IMR-90 (cell line): ENCODE measurements at regions not wholly inside any gene's neighbourhood (a gene's known extent, or its start where the extent isn't known, plus 50 kb on each side); places are given as distances from the start of the nearest gene placed in this dataset.

ENCODE experiments used
- ATAC-seq: fragments of 200-7000 bp; cut with Tn5 transposase; 2 replicates; pipeline ENCODE4 v1.9.1; 2020; ENCODE audit warnings: low read depth, mild to moderate bottlenecking, moderate library complexity
- BruUV-seq: library from RNA; stranded (reverse); fragments of 400-500 nt; replicated peaks from 2 replicates; lab custom pipeline; 2021; lab: Mats Ljungman, UMichigan
- CTCF ChIA-PET: fragments of 300-600 bp; formaldehyde crosslinking; extraction: SDS; loops from one replicate; lab custom pipeline; 2021; ENCODE audit warnings: antibody characterized with exemption; lab: Yijun Ruan, JAX
- POLR2A ChIA-PET: fragments of 300-600 bp; sonication (Branson Sonifier 250); formaldehyde crosslinking; loops from one replicate; lab custom pipeline; 2022; ENCODE audit warnings: antibody characterized with exemption; ENCODE audit not compliant: unreplicated experiment; lab: Charles Lee
- DNase-seq: peaks from one replicate; pipeline ENCODE4 v3.0.0; 2013
- H2AFZ ChIP-seq: replicated peaks from 2 replicates; pipeline ENCODE3; 2013; ENCODE audit warnings: low read length, mild to moderate bottlenecking; ENCODE audit not compliant: poor library complexity
- H2AK5ac ChIP-seq: 2 replicates; pipeline ENCODE4 v1.6.1; 2013; ENCODE audit warnings: low read depth, low read length, inconsistent platforms
- H2AK9ac ChIP-seq: replicated peaks from 2 replicates; pipeline ENCODE3; 2013; ENCODE audit warnings: mild to moderate bottlenecking, low read depth, low read length, moderate library complexity; ENCODE audit not compliant: poor library complexity
- H2BK120ac ChIP-seq: 2 replicates; pipeline ENCODE4 v1.6.1; 2013; ENCODE audit warnings: low read depth, low read length, inconsistent platforms
- H2BK15ac ChIP-seq: 3 replicates; pipeline ENCODE4 v1.6.1; 2013; ENCODE audit warnings: low read depth, low read length, inconsistent platforms
- H2BK20ac ChIP-seq: 2 replicates; pipeline ENCODE4 v1.6.1; 2013; ENCODE audit warnings: low read depth, mild to moderate bottlenecking, inconsistent platforms, low read length, moderate library complexity
- H2BK5ac ChIP-seq: 2 replicates; pipeline ENCODE4 v1.6.1; 2013; ENCODE audit warnings: mild to moderate bottlenecking, low read depth, low read length, inconsistent platforms; ENCODE audit not compliant: poor library complexity, severe bottlenecking
- H3K14ac ChIP-seq: replicated peaks from 2 replicates; pipeline ENCODE4 v1.6.1; 2013; ENCODE audit warnings: low read depth, low read length, inconsistent platforms
- H3K18ac ChIP-seq: 2 replicates; pipeline ENCODE4 v1.6.1; 2013; ENCODE audit warnings: low read depth, low read length, control low read depth
- H3K23ac ChIP-seq: 2 replicates; pipeline ENCODE4 v1.6.1; 2013; ENCODE audit warnings: low read depth, low read length, inconsistent platforms
- H3K27ac ChIP-seq: 2 replicates; pipeline ENCODE4 v1.5.1; 2013; ENCODE audit warnings: mild to moderate bottlenecking, control low read depth, low read length; ENCODE audit not compliant: insufficient read depth
- H3K27me3 ChIP-seq: 2 replicates; pipeline ENCODE4 v1.6.1; 2013; ENCODE audit warnings: low read length; ENCODE audit not compliant: control insufficient read depth, insufficient read depth
- H3K36me3 ChIP-seq: 2 replicates; pipeline ENCODE4 v1.6.1; 2013; ENCODE audit warnings: low read length, mixed read lengths; ENCODE audit not compliant: control insufficient read depth, insufficient read depth
- H3K4ac ChIP-seq: 2 replicates; pipeline ENCODE4 v1.6.1; 2013; ENCODE audit warnings: low read depth, low read length, inconsistent platforms
- H3K4me1 ChIP-seq: 2 replicates; pipeline ENCODE4 v1.6.1; 2013; ENCODE audit warnings: low read length, mixed read lengths; ENCODE audit not compliant: control insufficient read depth, insufficient read depth
- H3K4me2 ChIP-seq: 2 replicates; pipeline ENCODE4 v1.6.1; 2013; ENCODE audit warnings: low read depth, mild to moderate bottlenecking, control low read depth, low read length, moderate library complexity
- H3K4me3 ChIP-seq: 2 replicates; pipeline ENCODE4 v1.5.1; 2013; ENCODE audit warnings: low read depth, mild to moderate bottlenecking, control low read depth, low read length, moderate library complexity; ENCODE audit not compliant: insufficient read depth
- H3K56ac ChIP-seq: 2 replicates; pipeline ENCODE4 v1.6.1; 2013; ENCODE audit warnings: low read length, inconsistent platforms; ENCODE audit not compliant: insufficient read depth; ENCODE audit errors: extremely low read depth
- H3K79me1 ChIP-seq, 2 experiments: 2 replicates each; pipeline ENCODE4 v1.6.1; 2013; ENCODE audit warnings: low read length in 2 of 2, inconsistent platforms in 1 of 2, low read depth in 1 of 2
- H3K9ac ChIP-seq: 2 replicates; pipeline ENCODE4 v1.6.1; 2013; ENCODE audit warnings: low read depth, low read length, control low read depth
- H3K9me1 ChIP-seq: 2 replicates; pipeline ENCODE4 v1.6.1; 2013; ENCODE audit warnings: low read length, inconsistent platforms; ENCODE audit not compliant: insufficient read depth
- H3K9me3 ChIP-seq: 2 replicates; pipeline ENCODE4 v1.6.1; 2013; ENCODE audit warnings: low read length; ENCODE audit not compliant: control insufficient read depth, insufficient read depth
- H4K20me1 ChIP-seq: 2 replicates; pipeline ENCODE4 v1.6.1; 2013; ENCODE audit warnings: low read length, inconsistent platforms; ENCODE audit not compliant: insufficient read depth
- H4K5ac ChIP-seq: 2 replicates; pipeline ENCODE4 v1.6.1; 2013; ENCODE audit warnings: mild to moderate bottlenecking, low read depth, low read length, control low read depth
- H4K8ac ChIP-seq, 2 experiments: 2 replicates each; pipeline ENCODE4 v1.6.1; 2013; ENCODE audit warnings: low read depth in 2 of 2, low read length in 2 of 2, control low read depth in 1 of 2, inconsistent platforms in 1 of 2
- H4K91ac ChIP-seq: 2 replicates; pipeline ENCODE4 v1.6.1; 2013; ENCODE audit warnings: low read depth, low read length, inconsistent platforms; ENCODE audit not compliant: insufficient read depth
- POLR2A ChIP-seq: IDR thresholded peaks from 2 replicates; pipeline ENCODE4 v1.6.1; 2012; ENCODE audit warnings: mild to moderate bottlenecking, low read depth, low read length
- RCOR1 ChIP-seq: IDR thresholded peaks from 2 replicates; pipeline ENCODE4 v1.6.1; 2012; ENCODE audit warnings: mild to moderate bottlenecking, low read length, improper control_type of control experiment; ENCODE audit not compliant: insufficient replicate concordance
- RFX5 ChIP-seq: IDR thresholded peaks from 2 replicates; pipeline ENCODE4 v1.8.0; 2012; ENCODE audit warnings: low read depth, mild to moderate bottlenecking, low read length, moderate library complexity
- whole genome bisulfite sequencing, 2 experiments: methylation state at CpG; one replicate each; pipeline versions ENCODE4 v1.1.5 to v1.1.7; 2013; ENCODE audit warnings: missing lambda C conversion rate in 2 of 2; ENCODE audit not compliant: insufficient read length in 1 of 2; ENCODE audit errors: extremely low coverage in 2 of 2; 5-methylcytosine and 5-hydroxymethylcytosine counted together
- dilution Hi-C: fragments of 300-500 bp; cut with HindIII; formaldehyde crosslinking; loops from one replicate; pipeline ENCODE4 v1.14.3; 2018; ENCODE audit warnings: low sequenced_read_pairs; ENCODE audit not compliant: unreplicated experiment
- in situ Hi-C: fragments of 300-500 bp; cut with MboI; formaldehyde crosslinking; loops from 3 replicates; pipeline ENCODE4 v1.14.3; 2019; ENCODE audit warnings: low sequenced_read_pairs, inconsistent platforms, mixed read lengths
- intact Hi-C: fragments of 100-400 bp; cut with micrococcal nuclease; formaldehyde crosslinking; loops from 2 replicates; pipeline ENCODE4 v1.10.0; 2022

- DNase-seq (no peak), ATAC-seq (no peak)
- Histone ChIP-seq H4K91ac (no peak overlapping the region), H3K9ac (no peak overlapping the region), H3K9me1 (no peaks in the 10 kb centered on the region), H4K8ac (no peak overlapping the region), H2BK5ac (no peak overlapping the region), H3K14ac (no peak overlapping the region), H3K36me3 (no peaks in the 10 kb centered on the region), H2BK20ac (no peak overlapping the region), H3K4me3 (no peak overlapping the region), H4K20me1 (no peaks in the 10 kb centered on the region), H3K27me3 (no peaks in the 10 kb centered on the region), H2BK120ac (no peak overlapping the region), H3K18ac (no peak overlapping the region), H2AFZ (no peak overlapping the region), H3K4me1 (no peaks in the 10 kb centered on the region), H4K5ac (no peak overlapping the region), H3K56ac (no peak overlapping the region), H3K9me3 (peaks cover 2% of the 10 kb centered on the region; the same call in 1 of the 2 replicates), H2AK9ac (no peak overlapping the region), H3K79me1 (no peaks in the 10 kb centered on the region), H3K4ac (no peak overlapping the region), H3K23ac (no peak overlapping the region), H3K27ac (no peak overlapping the region), H2AK5ac (no peak overlapping the region), H3K4me2 (no peak overlapping the region), H2BK15ac (no peak overlapping the region)
- no TSS peak for BruUV-seq
- ChIA-PET POLR2A (no interaction called here), CTCF (no interaction called here)
- intact Hi-C loops (no loop called here), in situ Hi-C loops (no loop called here), dilution Hi-C loops (no loop called here)
- no peak for TF ChIP-seq RCOR1
- no peak for TF ChIP-seq RFX5
- no peak for TF ChIP-seq POLR2A
- no CpG with 5 or more reads among the region's 6 CpGs for WGBS, 2 experiments
Observed at GRCh38 chr4:57676394-57676793, 566.2 kb upstream of the IGFBP7 start.
